ENCODE measurements at regions not wholly inside any gene's neighbourhood (a gene's known extent, or its start where the extent isn't known, plus 50 kb on each side); places are given as distances from the start of the nearest gene placed in this dataset.

DNA sequence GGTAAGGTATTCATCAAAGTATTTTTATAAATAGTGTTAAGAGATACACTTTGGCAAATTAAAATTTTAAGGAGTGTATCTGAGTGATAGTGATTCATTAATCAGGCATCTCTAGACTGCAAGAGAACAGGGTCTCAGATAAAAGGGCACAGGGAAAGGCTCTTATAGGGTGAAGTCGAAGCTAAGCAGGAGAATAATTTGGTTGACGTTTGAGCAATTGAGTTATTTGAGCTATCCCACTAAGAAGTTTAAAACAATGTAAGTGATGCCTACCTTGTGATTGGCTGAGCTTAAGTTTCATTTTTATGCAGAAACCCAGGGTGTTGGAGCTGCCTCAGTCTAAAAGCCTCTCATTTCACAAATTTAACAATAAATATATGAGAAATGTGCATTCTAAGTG, 125.3 kb downstream of the SLC6A15 start:
- Mint-ChIP-seq H3K27me3 (ENCODE audit: low read depth, unreplicated experiment) (no peaks in the 10 kb centered on the region), H3K27ac (ENCODE audit: unreplicated experiment) (no peak overlapping the region), H3K36me3 (ENCODE audit: low read depth, unreplicated experiment) (no peaks in the 10 kb centered on the region), H3K4me3 (ENCODE audit: unreplicated experiment) (no peak overlapping the region), H3K4me1 (ENCODE audit: low read depth, unreplicated experiment) (peaks cover 2% of the 10 kb centered on the region), H3K9me3 (ENCODE audit: unreplicated experiment) (no peaks in the 10 kb centered on the region)
- H2AFZ ChIP-seq (ENCODE audit: low read depth, low read length), result no peak overlapping the region
- H3K27me3 ChIP-seq (ENCODE audit: insufficient read depth, low read length), result no peaks in the 10 kb centered on the region
- DNase-seq (ENCODE audit: low read depth) (no peak), FAIRE-seq (no peak)
- H3K4me1 ChIP-seq (ENCODE audit: insufficient read depth, low read length), result no peaks in the 10 kb centered on the region
- no peaks in the 10 kb centered on the region for H4K20me1 ChIP-seq (ENCODE audit: insufficient read depth, low read length)
- no peaks in the 10 kb centered on the region for H3K36me3 ChIP-seq (ENCODE audit: insufficient read depth, low read length)
- H3K27ac ChIP-seq (ENCODE audit: low read depth, low read length), result no peak overlapping the region
- H3K9me3 ChIP-seq (ENCODE audit: insufficient read depth, low read depth, low read length), result no peaks in the 10 kb centered on the region
- no peak overlapping the region for H3K4me3 ChIP-seq (ENCODE audit: insufficient read depth, low read depth, low read length)
- no peak overlapping the region for H3K9ac ChIP-seq (ENCODE audit: low read length)
- TF ChIP-seq, protein P1, sequence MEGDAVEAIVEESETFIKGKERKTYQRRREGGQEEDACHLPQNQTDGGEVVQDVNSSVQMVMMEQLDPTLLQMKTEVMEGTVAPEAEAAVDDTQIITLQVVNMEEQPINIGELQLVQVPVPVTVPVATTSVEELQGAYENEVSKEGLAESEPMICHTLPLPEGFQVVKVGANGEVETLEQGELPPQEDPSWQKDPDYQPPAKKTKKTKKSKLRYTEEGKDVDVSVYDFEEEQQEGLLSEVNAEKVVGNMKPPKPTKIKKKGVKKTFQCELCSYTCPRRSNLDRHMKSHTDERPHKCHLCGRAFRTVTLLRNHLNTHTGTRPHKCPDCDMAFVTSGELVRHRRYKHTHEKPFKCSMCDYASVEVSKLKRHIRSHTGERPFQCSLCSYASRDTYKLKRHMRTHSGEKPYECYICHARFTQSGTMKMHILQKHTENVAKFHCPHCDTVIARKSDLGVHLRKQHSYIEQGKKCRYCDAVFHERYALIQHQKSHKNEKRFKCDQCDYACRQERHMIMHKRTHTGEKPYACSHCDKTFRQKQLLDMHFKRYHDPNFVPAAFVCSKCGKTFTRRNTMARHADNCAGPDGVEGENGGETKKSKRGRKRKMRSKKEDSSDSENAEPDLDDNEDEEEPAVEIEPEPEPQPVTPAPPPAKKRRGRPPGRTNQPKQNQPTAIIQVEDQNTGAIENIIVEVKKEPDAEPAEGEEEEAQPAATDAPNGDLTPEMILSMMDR (IDR thresholded peaks at IDR 0.05; ENCODE audit: insufficient read depth, low read depth, low read length), result no peak
- TF ChIP-seq EZH2 (IDR thresholded peaks at IDR 0.05; ENCODE audit: insufficient read depth, low read length), result no peak
- H3K4me2 ChIP-seq (ENCODE audit: low read length), result no peak overlapping the region
- no peaks in the 10 kb centered on the region for H3K79me2 ChIP-seq (ENCODE audit: insufficient read depth, low read length)

GRCh38 chr12:84786622-84787021, 126.0 kb downstream of the SLC6A15 start:
- H3K4me1 Mint-ChIP-seq (ENCODE audit: low read depth, unreplicated experiment), result peaks cover 2% of the 10 kb centered on the region
- H3K27ac ChIP-seq (ENCODE audit: low read depth, low read length), result no peak overlapping the region
- no peak overlapping the region for H3K4me3 ChIP-seq (ENCODE audit: insufficient read depth, low read depth, low read length)
- FAIRE-seq (peak; percentile 23), DNase-seq (ENCODE audit: low read depth) (no peak)
- H3K4me1 ChIP-seq (ENCODE audit: insufficient read depth, low read length), result no peaks in the 10 kb centered on the region
- no peaks in the 10 kb centered on the region for H3K36me3 ChIP-seq (ENCODE audit: insufficient read depth, low read length)
- H3K36me3 Mint-ChIP-seq (ENCODE audit: low read depth, unreplicated experiment), result no peaks in the 10 kb centered on the region
- H3K27ac Mint-ChIP-seq (ENCODE audit: unreplicated experiment), result no peak overlapping the region
- no peak overlapping the region for H3K4me2 ChIP-seq (ENCODE audit: low read length)
- H3K79me2 ChIP-seq (ENCODE audit: insufficient read depth, low read length), result no peaks in the 10 kb centered on the region
- H3K4me3 Mint-ChIP-seq (ENCODE audit: unreplicated experiment), result no peak overlapping the region
- no peaks in the 10 kb centered on the region for H3K9me3 Mint-ChIP-seq (ENCODE audit: unreplicated experiment)
- no peak overlapping the region for H3K9ac ChIP-seq (ENCODE audit: low read length)
- no peaks in the 10 kb centered on the region for H3K27me3 ChIP-seq (ENCODE audit: insufficient read depth, low read length)
- H3K27me3 Mint-ChIP-seq (ENCODE audit: low read depth, unreplicated experiment), result no peaks in the 10 kb centered on the region
- no peaks in the 10 kb centered on the region for H4K20me1 ChIP-seq (ENCODE audit: insufficient read depth, low read length)
- TF ChIP-seq EZH2 (IDR thresholded peaks at IDR 0.05; ENCODE audit: insufficient read depth, low read length), result no peak
- TF ChIP-seq, protein P1 (IDR thresholded peaks at IDR 0.05; ENCODE audit: insufficient read depth, low read depth, low read length), result no peak
- no peaks in the 10 kb centered on the region for H3K9me3 ChIP-seq (ENCODE audit: insufficient read depth, low read depth, low read length)
- no peak overlapping the region for H2AFZ ChIP-seq (ENCODE audit: low read depth, low read length)

DNA sequence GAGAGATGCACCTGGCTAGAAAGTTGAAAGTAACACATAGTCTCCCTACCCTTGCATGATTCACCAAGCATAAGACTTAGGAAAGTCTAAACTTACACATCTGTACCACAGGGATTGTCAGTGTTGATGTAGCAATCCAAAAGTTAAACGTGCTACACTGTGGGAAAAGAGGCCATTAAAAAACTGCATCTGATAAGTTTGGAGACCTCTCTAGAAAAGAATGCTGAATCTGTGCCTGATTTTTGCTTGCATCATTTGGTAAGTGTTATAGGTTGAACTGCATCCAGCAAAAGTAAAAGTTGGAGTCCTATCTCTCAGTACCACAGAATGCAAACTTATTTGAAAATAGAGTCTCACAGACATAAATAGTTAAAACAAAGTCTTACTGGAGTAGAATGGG, 126.6 kb downstream of the SLC6A15 start:
- no peaks in the 10 kb centered on the region for H3K9me3 Mint-ChIP-seq (ENCODE audit: unreplicated experiment)
- Histone ChIP-seq H3K27me3 (ENCODE audit: insufficient read depth, low read length) (no peaks in the 10 kb centered on the region), H2AFZ (ENCODE audit: low read depth, low read length) (no peak overlapping the region), H4K20me1 (ENCODE audit: insufficient read depth, low read length) (no peaks in the 10 kb centered on the region), H3K79me2 (ENCODE audit: insufficient read depth, low read length) (no peaks in the 10 kb centered on the region), H3K4me2 (ENCODE audit: low read length) (no peak overlapping the region), H3K27ac (ENCODE audit: low read depth, low read length) (no peak overlapping the region), H3K9ac (ENCODE audit: low read length) (no peak overlapping the region), H3K4me1 (ENCODE audit: insufficient read depth, low read length) (no peaks in the 10 kb centered on the region), H3K4me3 (ENCODE audit: insufficient read depth, low read depth, low read length) (no peak overlapping the region), H3K9me3 (ENCODE audit: insufficient read depth, low read depth, low read length) (no peaks in the 10 kb centered on the region), H3K36me3 (ENCODE audit: insufficient read depth, low read length) (no peaks in the 10 kb centered on the region)
- no peak overlapping the region for H3K27ac Mint-ChIP-seq (ENCODE audit: unreplicated experiment)
- FAIRE-seq (peak; percentile 26), DNase-seq (ENCODE audit: low read depth) (no peak)
- H3K27me3 Mint-ChIP-seq (ENCODE audit: low read depth, unreplicated experiment), result no peaks in the 10 kb centered on the region
- H3K4me3 Mint-ChIP-seq (ENCODE audit: unreplicated experiment), result no peak overlapping the region
- TF ChIP-seq EZH2 (IDR thresholded peaks at IDR 0.05; ENCODE audit: insufficient read depth, low read length), result no peak
- TF ChIP-seq, protein P1 (IDR thresholded peaks at IDR 0.05; ENCODE audit: insufficient read depth, low read depth, low read length), result no peak
- H3K4me1 Mint-ChIP-seq (ENCODE audit: low read depth, unreplicated experiment), result peaks cover 2% of the 10 kb centered on the region
- no peaks in the 10 kb centered on the region for H3K36me3 Mint-ChIP-seq (ENCODE audit: low read depth, unreplicated experiment)

All from astrocyte (in vitro differentiated cells and primary cell).